PC-3 (cell line): ENCODE measurements at regions not wholly inside any gene's neighbourhood (a gene's known extent, or its start where the extent isn't known, plus 50 kb on each side); places are given as distances from the start of the nearest gene placed in this dataset.

Experiments used
- ATAC-seq: fragments of 200-7000 bp; cut with Tn5 transposase; 2 replicates; pipeline ENCODE4 v1.9.1; 2020; ENCODE audit warnings: mild to moderate bottlenecking, moderate library complexity
- BruUV-seq: library from RNA; stranded (reverse); fragments of 400-500 nt; replicated peaks from 2 replicates; lab custom pipeline; 2021; lab: Mats Ljungman, UMichigan
- CTCF ChIA-PET: fragments of 300-600 bp; sonication (Branson Sonifier 250); formaldehyde crosslinking; loops from one replicate; lab custom pipeline; 2022; ENCODE audit warnings: antibody characterized with exemption; lab: Charles Lee
- POLR2A ChIA-PET: fragments of 300-600 bp; sonication (Branson Sonifier 250); formaldehyde crosslinking; loops from one replicate; lab custom pipeline; 2022; ENCODE audit warnings: antibody characterized with exemption; ENCODE audit not compliant: unreplicated experiment; lab: Charles Lee
- DNase-seq: peaks from one replicate; pipeline ENCODE4 v3.0.0-alpha.2; 2015
- H2AFZ ChIP-seq: fragments of 300-600 bp; sonication (generic); 2 replicates; pipeline ENCODE4 v1.6.0; 2016; ENCODE audit warnings: antibody characterized with exemption, low read length
- H3F3A ChIP-seq: fragments of 300-600 bp; sonication (generic); one replicate; pipeline ENCODE4 v1.6.0; 2017; ENCODE audit warnings: antibody characterized with exemption, low read length, control low read depth, mild to moderate bottlenecking; ENCODE audit not compliant: unreplicated experiment
- H3K27ac ChIP-seq: fragments of 300-600 bp; sonication (generic); 2 replicates; pipeline ENCODE4 v1.5.1; 2016; ENCODE audit warnings: mild to moderate bottlenecking, low read length
- H3K27me3 ChIP-seq: fragments of 300-600 bp; sonication (generic); 2 replicates; pipeline ENCODE4 v1.6.1; 2016; ENCODE audit warnings: low read length, mixed read lengths
- H3K36me3 ChIP-seq: fragments of 300-600 bp; sonication (generic); 2 replicates; pipeline ENCODE4 v1.6.1; 2016; ENCODE audit warnings: low read depth, mixed run types, low read length, mixed read lengths
- H3K4me1 ChIP-seq: fragments of 300-600 bp; sonication (generic); 2 replicates; pipeline ENCODE4 v1.5.1; 2016; ENCODE audit warnings: low read length; ENCODE audit not compliant: insufficient read depth
- H3K4me2 ChIP-seq: fragments of 300-600 bp; sonication (generic); 2 replicates; pipeline ENCODE4 v1.6.0; 2016; ENCODE audit warnings: low read length
- H3K4me3 ChIP-seq: fragments of 300-600 bp; sonication (generic); 2 replicates; pipeline ENCODE4 v1.5.1; 2016; ENCODE audit warnings: mild to moderate bottlenecking, low read length, mixed read lengths
- H3K79me2 ChIP-seq: fragments of 300-600 bp; sonication (generic); 2 replicates; pipeline ENCODE4 v1.6.1; 2017; ENCODE audit warnings: low read length, mixed read lengths
- H3K9ac ChIP-seq: fragments of 300-600 bp; sonication (generic); 2 replicates; pipeline ENCODE4 v1.6.0; 2016; ENCODE audit warnings: mild to moderate bottlenecking, low read length
- H3K9me2 ChIP-seq: fragments of 300-600 bp; sonication (generic); replicated peaks from 2 replicates; pipeline ENCODE4 v1.6.1; 2016; ENCODE audit warnings: mixed run types, low read length, mixed read lengths
- H3K9me3 ChIP-seq: fragments of 300-600 bp; sonication (generic); 2 replicates; pipeline ENCODE4 v1.6.1; 2016; ENCODE audit warnings: low read length, mixed read lengths
- H4K20me1 ChIP-seq: fragments of 300-600 bp; sonication (generic); 2 replicates; pipeline ENCODE4 v1.6.1; 2016; ENCODE audit warnings: low read length, mixed read lengths
- EZH2 ChIP-seq: fragments of 300-600 bp; sonication (generic); IDR thresholded peaks from one replicate; pipeline ENCODE4 v1.6.1; 2017; ENCODE audit warnings: antibody characterized with exemption, mild to moderate bottlenecking, low read length; ENCODE audit not compliant: unreplicated experiment
- EZH2phosphoT487 ChIP-seq: fragments of 300-600 bp; sonication (generic); IDR thresholded peaks from 2 replicates; pipeline ENCODE4 v1.6.1; 2018; ENCODE audit warnings: mild to moderate bottlenecking, antibody characterized with exemption, low read length, borderline replicate concordance
- intact Hi-C: fragments of 100-400 bp; cut with micrococcal nuclease; formaldehyde crosslinking; loops from 2 replicates; pipeline ENCODE4 v1.9.0; 2023
- TF ChIP-seq, protein P1 (sequence below): fragments of 300-600 bp; sonication (generic); conservative IDR thresholded peaks from 2 replicates; pipeline ENCODE4 v1.5.1; 2017; ENCODE audit warnings: antibody characterized with exemption, low read depth, mild to moderate bottlenecking, low read length

DNA sequence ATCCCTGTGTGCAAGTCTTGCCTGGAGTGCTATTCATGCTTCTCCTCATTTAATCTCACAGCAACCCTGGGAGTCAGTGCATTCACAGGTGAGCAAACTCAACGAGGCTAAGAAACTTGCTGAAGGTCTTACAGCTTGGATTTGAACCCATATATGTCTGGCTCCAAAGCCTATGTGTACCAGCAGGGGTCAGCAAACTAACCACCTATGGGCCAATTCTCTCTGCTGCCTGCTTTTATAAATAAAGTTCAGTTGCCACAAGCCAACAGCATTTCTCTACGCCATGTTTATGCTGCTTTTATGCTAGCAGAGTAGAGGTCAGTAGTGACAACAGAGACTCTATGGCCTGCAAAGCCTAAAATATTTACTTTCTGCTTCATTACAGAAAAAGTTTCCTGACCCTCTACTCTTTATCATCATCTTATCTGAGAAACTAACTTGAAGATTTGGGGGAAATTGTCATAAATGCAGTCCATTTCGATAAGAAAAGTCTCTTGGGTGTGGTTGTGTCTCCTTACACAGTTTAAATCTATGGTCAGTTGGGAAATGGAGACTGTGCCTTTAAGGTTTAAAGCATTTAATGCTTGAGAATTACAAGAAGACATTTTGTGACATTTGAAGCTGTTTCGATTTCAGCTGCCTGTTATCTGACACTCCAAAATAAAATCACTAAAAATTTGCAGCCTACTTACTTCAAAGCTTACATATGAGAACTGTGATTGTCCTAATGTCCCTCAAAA lies 137.7 kb downstream of the PRELID2 start:
- no peak overlapping the region for H3K9ac ChIP-seq
- ChIA-PET CTCF (interaction anchor here (0.6 to 1.4 kb wide), 2 partner anchors 115 to 240 kb away, joined by 5 to 8 read pairs; no protein-coding TSS in a partner anchor), POLR2A (no interaction called here)
- H4K20me1 ChIP-seq: no peaks in the 10 kb centered on the region
- no peaks in the 10 kb centered on the region for H3K27me3 ChIP-seq
- no TSS peak for BruUV-seq
- intact Hi-C loops: loop anchor here (1.0 kb wide), 1 partner anchor 128 kb away; no protein-coding TSS in a partner anchor
- DNase-seq (peak; percentile 60), ATAC-seq (peak; percentile 63)
- H3K9me2 ChIP-seq: no peaks in the 10 kb centered on the region
- H3F3A ChIP-seq: no peaks in the 10 kb centered on the region
- no peaks in the 10 kb centered on the region for H3K4me1 ChIP-seq
- H2AFZ ChIP-seq: peak overlapping the region; percentile 77
- H3K36me3 ChIP-seq: no peaks in the 10 kb centered on the region
- H3K4me3 ChIP-seq: no peak overlapping the region
- TF ChIP-seq EZH2phosphoT487 (no peak), EZH2 (no peak)
- TF ChIP-seq, protein P1, sequence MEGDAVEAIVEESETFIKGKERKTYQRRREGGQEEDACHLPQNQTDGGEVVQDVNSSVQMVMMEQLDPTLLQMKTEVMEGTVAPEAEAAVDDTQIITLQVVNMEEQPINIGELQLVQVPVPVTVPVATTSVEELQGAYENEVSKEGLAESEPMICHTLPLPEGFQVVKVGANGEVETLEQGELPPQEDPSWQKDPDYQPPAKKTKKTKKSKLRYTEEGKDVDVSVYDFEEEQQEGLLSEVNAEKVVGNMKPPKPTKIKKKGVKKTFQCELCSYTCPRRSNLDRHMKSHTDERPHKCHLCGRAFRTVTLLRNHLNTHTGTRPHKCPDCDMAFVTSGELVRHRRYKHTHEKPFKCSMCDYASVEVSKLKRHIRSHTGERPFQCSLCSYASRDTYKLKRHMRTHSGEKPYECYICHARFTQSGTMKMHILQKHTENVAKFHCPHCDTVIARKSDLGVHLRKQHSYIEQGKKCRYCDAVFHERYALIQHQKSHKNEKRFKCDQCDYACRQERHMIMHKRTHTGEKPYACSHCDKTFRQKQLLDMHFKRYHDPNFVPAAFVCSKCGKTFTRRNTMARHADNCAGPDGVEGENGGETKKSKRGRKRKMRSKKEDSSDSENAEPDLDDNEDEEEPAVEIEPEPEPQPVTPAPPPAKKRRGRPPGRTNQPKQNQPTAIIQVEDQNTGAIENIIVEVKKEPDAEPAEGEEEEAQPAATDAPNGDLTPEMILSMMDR: peak; percentile 69
- H3K79me2 ChIP-seq: no peaks in the 10 kb centered on the region
- no peak overlapping the region for H3K27ac ChIP-seq
- H3K9me3 ChIP-seq: no peaks in the 10 kb centered on the region
- no peak overlapping the region for H3K4me2 ChIP-seq

DNA sequence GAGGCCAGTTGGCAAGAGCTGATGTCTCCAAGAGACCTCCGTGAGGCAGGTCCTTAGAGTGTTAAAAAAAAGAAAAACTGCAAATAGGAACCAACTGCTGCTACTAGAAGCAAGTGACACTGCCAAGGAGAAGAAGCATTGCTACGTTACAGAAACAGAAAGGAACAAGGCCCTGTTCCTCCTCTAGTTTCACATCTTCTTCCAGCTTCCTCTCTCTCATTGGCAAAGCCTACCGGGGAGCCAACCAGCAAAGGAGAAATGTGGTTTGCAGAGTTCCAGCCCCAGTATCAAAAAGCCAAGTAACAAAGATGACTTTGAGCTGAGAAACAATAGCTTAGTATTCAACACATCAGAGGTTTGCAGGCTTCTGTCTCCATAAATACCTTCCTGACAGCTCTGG lies 145.9 kb downstream of the PRELID2 start:
- H3K9ac ChIP-seq: no peak overlapping the region
- no peaks in the 10 kb centered on the region for H3K9me3 ChIP-seq
- H3K4me1 ChIP-seq: no peaks in the 10 kb centered on the region
- H3K27ac ChIP-seq: no peak overlapping the region
- ATAC-seq (no peak), DNase-seq (no peak)
- TF ChIP-seq, protein P1: no peak
- TF ChIP-seq EZH2phosphoT487 (no peak), EZH2 (no peak)
- no peak overlapping the region for H3K4me3 ChIP-seq
- POLR2A ChIA-PET: no interaction called here
- H3K36me3 ChIP-seq: no peaks in the 10 kb centered on the region
- no TSS peak for BruUV-seq
- no peaks in the 10 kb centered on the region for H4K20me1 ChIP-seq
- H2AFZ ChIP-seq: no peak overlapping the region
- no peak overlapping the region for H3K4me2 ChIP-seq
- no peaks in the 10 kb centered on the region for H3K9me2 ChIP-seq
- intact Hi-C loops: loop anchor here (10.0 kb wide), 1 partner anchor 196 kb away; no protein-coding TSS in a partner anchor
- CTCF ChIA-PET: no interaction called here
- H3K27me3 ChIP-seq: no peaks in the 10 kb centered on the region
- no peaks in the 10 kb centered on the region for H3F3A ChIP-seq
- no peaks in the 10 kb centered on the region for H3K79me2 ChIP-seq

DNA sequence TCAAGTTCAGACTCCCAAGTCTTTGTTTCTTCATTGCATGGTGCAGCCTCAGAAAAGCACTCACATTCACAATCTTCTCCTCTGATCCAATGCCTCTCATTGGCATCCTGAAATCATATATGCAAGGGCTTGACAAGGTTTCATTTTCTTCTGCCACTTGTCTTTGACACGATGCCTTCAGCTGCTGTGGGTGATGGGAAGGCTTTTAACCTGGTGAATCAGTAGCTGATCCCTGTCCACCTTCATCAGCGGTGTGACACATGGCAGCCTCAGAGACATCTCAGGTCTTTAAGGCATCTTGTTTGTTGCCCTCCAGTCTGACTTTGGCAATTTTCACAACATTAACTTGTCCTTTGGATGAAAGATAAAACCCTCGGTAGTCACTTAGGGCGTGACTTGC lies 147.2 kb downstream of the PRELID2 start:
- CTCF ChIA-PET: no interaction called here
- BruUV-seq: no TSS peak
- no peak for ATAC-seq

More for the DNA sequence above, 147.2 kb downstream of the PRELID2 start:
- POLR2A ChIA-PET: no interaction called here
- H3K27me3 ChIP-seq: no peaks in the 10 kb centered on the region
- H3K9me2 ChIP-seq: no peaks in the 10 kb centered on the region
- H3F3A ChIP-seq: no peaks in the 10 kb centered on the region
- H3K79me2 ChIP-seq: no peaks in the 10 kb centered on the region
- no peak overlapping the region for H3K9ac ChIP-seq
- H3K36me3 ChIP-seq: no peaks in the 10 kb centered on the region
- no peak overlapping the region for H3K27ac ChIP-seq
- no peak overlapping the region for H3K4me2 ChIP-seq
- no peak overlapping the region for H3K4me3 ChIP-seq
- H2AFZ ChIP-seq: no peak overlapping the region
- intact Hi-C loops: loop anchor here (10.0 kb wide), 1 partner anchor 197 kb away; no protein-coding TSS in a partner anchor
- no peaks in the 10 kb centered on the region for H3K9me3 ChIP-seq
- DNase-seq: no peak
- no peaks in the 10 kb centered on the region for H4K20me1 ChIP-seq
- H3K4me1 ChIP-seq: no peaks in the 10 kb centered on the region
- TF ChIP-seq EZH2phosphoT487 (no peak), EZH2 (no peak)
- TF ChIP-seq, protein P1: no peak
